SH-SY5Y (cell line): ENCODE measurements at regions not wholly inside any gene's neighbourhood (a gene's known extent, or its start where the extent isn't known, plus 50 kb on each side); places are given as distances from the start of the nearest gene placed in this dataset.

Experiments
- GATA2 ChIP-seq: IDR thresholded peaks from 2 replicates; pipeline ENCODE4 v1.6.1; 2011; ENCODE audit warnings: mild to moderate bottlenecking, low read depth, low read length
- GATA3 ChIP-seq: IDR thresholded peaks from 2 replicates; pipeline ENCODE4 v1.6.1; 2011; ENCODE audit warnings: low read depth, mild to moderate bottlenecking, low read length, moderate library complexity

GRCh38 chr18:52277785-52278184 is 62.2 kb upstream of the DCC start:
- TF ChIP-seq GATA2 = no peak
- TF ChIP-seq GATA3 = no peak
